Astrocyte of the cerebellum (primary cell): ENCODE measurements at regions not wholly inside any gene's neighbourhood (a gene's known extent, or its start where the extent isn't known, plus 50 kb on each side); places are given as distances from the start of the nearest gene placed in this dataset.

ENCODE experiments used
- DNase-seq: peaks from one replicate; pipeline ENCODE4 v3.0.0-alpha.2; 2011; ENCODE audit warnings: low read depth
- H3K4me3 ChIP-seq: 2 replicates; pipeline ENCODE4 v1.5.1; 2011; ENCODE audit warnings: mild to moderate bottlenecking, low read depth, low read length, moderate library complexity
- CTCF ChIP-seq: IDR thresholded peaks from 2 replicates; pipeline ENCODE4 v1.5.1; 2012; ENCODE audit warnings: low read length, low read depth, moderate library complexity, mild to moderate bottlenecking; ENCODE audit errors: missing control alignments
- in situ Hi-C: cut with HindIII; loops from 2 replicates; pipeline ENCODE4 v1.10.0; 2017; ENCODE audit warnings: low sequenced_read_pairs

GRCh38 chr22:27502327-27502726, 299.2 kb downstream of the MN1 start:
- no peak for DNase-seq
- in situ Hi-C loops = no loop called here
- no peak for TF ChIP-seq CTCF
- no peak overlapping the region for H3K4me3 ChIP-seq

GRCh38 chr22:27504360-27505253, 296.9 kb downstream of the MN1 start:
- TF ChIP-seq CTCF = no peak
- in situ Hi-C loops = no loop called here
- no peak overlapping the region for H3K4me3 ChIP-seq
- no peak for DNase-seq

DNA sequence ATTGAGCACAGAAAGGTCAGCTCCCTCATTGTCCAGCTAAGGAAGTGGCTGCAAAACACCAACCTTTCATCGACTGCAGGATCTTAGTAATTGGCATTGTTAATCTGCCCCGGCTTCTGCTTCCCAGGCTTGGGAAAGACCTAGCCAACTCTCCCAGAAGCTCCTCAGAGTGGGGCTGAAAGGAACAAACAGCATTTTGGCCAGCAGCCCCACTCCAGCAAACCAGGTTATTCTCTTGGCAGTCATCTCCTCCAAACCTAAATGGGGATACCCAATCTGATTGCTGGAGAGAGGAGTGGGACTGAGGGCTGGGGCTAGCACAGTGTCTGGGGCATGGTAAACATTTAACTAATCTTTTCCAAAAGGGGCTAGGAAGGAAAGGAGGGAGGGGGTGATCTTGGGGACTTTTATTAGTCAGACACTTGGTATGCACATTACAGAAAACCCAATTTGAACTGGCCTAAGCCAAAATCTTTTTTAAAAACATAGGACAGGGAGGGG, 294.4 kb downstream of the MN1 start:
- TF ChIP-seq CTCF = no peak
- no peak overlapping the region for H3K4me3 ChIP-seq
- in situ Hi-C loops = no loop called here
- DNase-seq = no peak

- in situ Hi-C loops = no loop called here
- no peak for TF ChIP-seq CTCF
- no peak for DNase-seq
- no peak overlapping the region for H3K4me3 ChIP-seq
Measured at GRCh38 chr22:27507935-27508526, 293.5 kb downstream of the MN1 start.

- DNase-seq = no peak
- in situ Hi-C loops = no loop called here
- no peak for TF ChIP-seq CTCF
- no peak overlapping the region for H3K4me3 ChIP-seq
Measured at GRCh38 chr22:27509132-27509920, 292.2 kb downstream of the MN1 start.

- no peak for TF ChIP-seq CTCF
- H3K4me3 ChIP-seq = no peak overlapping the region
- in situ Hi-C loops = no loop called here
- no peak for DNase-seq
Measured at GRCh38 chr22:27510024-27510423, 291.5 kb downstream of the MN1 start.
